HepG2 (cell line): ENCODE measurements at regions not wholly inside any gene's neighbourhood (a gene's known extent, or its start where the extent isn't known, plus 50 kb on each side); places are given as distances from the start of the nearest gene placed in this dataset.

Experiments used
- PHF21A ChIP-seq: sonication (generic); formaldehyde crosslinking; IDR thresholded peaks from 2 replicates; pipeline ENCODE4 v1.5.0; 2020; ENCODE audit warnings: mild to moderate bottlenecking, missing genetic modification reagents
- POLR2A ChIP-seq, 2 experiments: IDR thresholded peaks; 2 replicates each; pipeline ENCODE4 v1.6.1; 2011; ENCODE audit warnings: low read depth in 2 of 2, low read length in 2 of 2, mild to moderate bottlenecking in 1 of 2, moderate library complexity in 1 of 2; ENCODE audit not compliant: insufficient read depth in 1 of 2
- SALL2 ChIP-seq: sonication (generic); formaldehyde crosslinking; IDR thresholded peaks from 2 replicates; pipeline ENCODE4 v1.8.1; 2023; ENCODE audit warnings: mild to moderate bottlenecking, missing genetic modification reagents, inconsistent platforms
- SIX4 ChIP-seq: sonication (generic); formaldehyde crosslinking; IDR thresholded peaks from 2 replicates; pipeline ENCODE4 v1.4.0; 2020; ENCODE audit warnings: missing genetic modification reagents
- SRF ChIP-seq: IDR thresholded peaks from 2 replicates; pipeline ENCODE4 v1.6.1; 2011; ENCODE audit warnings: mild to moderate bottlenecking, low read depth, low read length, moderate library complexity
- ZNF232 ChIP-seq: sonication (generic); formaldehyde crosslinking; IDR thresholded peaks from 2 replicates; pipeline ENCODE4 v1.4.0; 2020; ENCODE audit warnings: missing genetic modification reagents, borderline replicate concordance
- ZNF317 ChIP-seq: sonication (generic); formaldehyde crosslinking; IDR thresholded peaks from 2 replicates; pipeline ENCODE4 v1.5.0; 2020; ENCODE audit warnings: mild to moderate bottlenecking, missing genetic modification reagents
- ZNF446 ChIP-seq: sonication (generic); formaldehyde crosslinking; IDR thresholded peaks from 2 replicates; pipeline ENCODE4 v1.5.0; 2020; ENCODE audit warnings: mild to moderate bottlenecking, missing genetic modification reagents
- TF ChIP-seq, protein P1 (sequence below): sonication (generic); formaldehyde crosslinking; IDR thresholded peaks from one replicate; pipeline ENCODE4 v1.5.1; 2020; ENCODE audit warnings: mild to moderate bottlenecking, missing genetic modification reagents; ENCODE audit errors: not compliant biosample characterization
- TF ChIP-seq, protein P2 (sequence below), 2 experiments: sonication (generic) in 1 of 2; formaldehyde crosslinking in 1 of 2; IDR thresholded peaks; 2 replicates each; pipeline versions ENCODE4 v1.5.1 to v1.6.1; 2011 to 2020; ENCODE audit warnings: borderline replicate concordance in 1 of 2, low read depth in 1 of 2, low read length in 1 of 2, mild to moderate bottlenecking in 1 of 2, missing genetic modification reagents in 1 of 2, moderate library complexity in 1 of 2
- TF ChIP-seq, protein P3 (sequence below): sonication (generic); formaldehyde crosslinking; IDR thresholded peaks from 2 replicates; pipeline ENCODE4 v1.5.0; 2020; ENCODE audit warnings: mild to moderate bottlenecking, missing genetic modification reagents, moderate library complexity

DNA sequence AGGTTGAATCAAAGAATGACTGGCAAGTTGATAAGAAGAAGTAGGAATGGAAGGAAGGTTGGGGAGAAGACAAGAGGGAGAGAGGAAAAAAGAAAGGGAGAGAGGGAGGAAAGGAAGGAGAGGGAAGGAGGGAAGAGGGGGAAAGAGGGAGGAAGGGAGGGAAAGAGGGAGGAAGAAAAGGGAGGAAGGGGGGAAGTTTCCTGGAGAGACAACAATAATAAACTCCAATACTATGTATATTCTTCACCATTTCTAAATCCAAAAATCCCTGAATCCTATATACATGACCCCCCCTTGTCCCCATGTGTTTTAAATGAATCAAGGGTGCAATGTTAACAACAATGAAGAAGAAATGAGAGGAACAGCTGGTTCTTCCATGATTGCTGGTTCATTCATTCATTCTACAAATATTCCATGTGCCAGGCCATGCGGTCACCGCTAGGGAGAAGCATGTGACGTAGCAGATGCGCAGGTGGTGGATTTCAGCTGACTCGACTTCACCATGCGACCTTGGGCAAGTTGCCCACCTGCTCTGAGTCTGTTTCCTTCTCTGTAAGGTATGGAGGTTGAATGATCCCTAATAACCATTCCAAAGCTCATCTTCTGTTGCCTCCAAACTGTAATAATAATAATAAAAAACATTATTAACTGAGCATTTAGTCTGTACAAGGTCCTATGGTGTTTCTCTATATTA is 77.6 kb downstream of the EN1 start:
- TF ChIP-seq, protein P1, sequence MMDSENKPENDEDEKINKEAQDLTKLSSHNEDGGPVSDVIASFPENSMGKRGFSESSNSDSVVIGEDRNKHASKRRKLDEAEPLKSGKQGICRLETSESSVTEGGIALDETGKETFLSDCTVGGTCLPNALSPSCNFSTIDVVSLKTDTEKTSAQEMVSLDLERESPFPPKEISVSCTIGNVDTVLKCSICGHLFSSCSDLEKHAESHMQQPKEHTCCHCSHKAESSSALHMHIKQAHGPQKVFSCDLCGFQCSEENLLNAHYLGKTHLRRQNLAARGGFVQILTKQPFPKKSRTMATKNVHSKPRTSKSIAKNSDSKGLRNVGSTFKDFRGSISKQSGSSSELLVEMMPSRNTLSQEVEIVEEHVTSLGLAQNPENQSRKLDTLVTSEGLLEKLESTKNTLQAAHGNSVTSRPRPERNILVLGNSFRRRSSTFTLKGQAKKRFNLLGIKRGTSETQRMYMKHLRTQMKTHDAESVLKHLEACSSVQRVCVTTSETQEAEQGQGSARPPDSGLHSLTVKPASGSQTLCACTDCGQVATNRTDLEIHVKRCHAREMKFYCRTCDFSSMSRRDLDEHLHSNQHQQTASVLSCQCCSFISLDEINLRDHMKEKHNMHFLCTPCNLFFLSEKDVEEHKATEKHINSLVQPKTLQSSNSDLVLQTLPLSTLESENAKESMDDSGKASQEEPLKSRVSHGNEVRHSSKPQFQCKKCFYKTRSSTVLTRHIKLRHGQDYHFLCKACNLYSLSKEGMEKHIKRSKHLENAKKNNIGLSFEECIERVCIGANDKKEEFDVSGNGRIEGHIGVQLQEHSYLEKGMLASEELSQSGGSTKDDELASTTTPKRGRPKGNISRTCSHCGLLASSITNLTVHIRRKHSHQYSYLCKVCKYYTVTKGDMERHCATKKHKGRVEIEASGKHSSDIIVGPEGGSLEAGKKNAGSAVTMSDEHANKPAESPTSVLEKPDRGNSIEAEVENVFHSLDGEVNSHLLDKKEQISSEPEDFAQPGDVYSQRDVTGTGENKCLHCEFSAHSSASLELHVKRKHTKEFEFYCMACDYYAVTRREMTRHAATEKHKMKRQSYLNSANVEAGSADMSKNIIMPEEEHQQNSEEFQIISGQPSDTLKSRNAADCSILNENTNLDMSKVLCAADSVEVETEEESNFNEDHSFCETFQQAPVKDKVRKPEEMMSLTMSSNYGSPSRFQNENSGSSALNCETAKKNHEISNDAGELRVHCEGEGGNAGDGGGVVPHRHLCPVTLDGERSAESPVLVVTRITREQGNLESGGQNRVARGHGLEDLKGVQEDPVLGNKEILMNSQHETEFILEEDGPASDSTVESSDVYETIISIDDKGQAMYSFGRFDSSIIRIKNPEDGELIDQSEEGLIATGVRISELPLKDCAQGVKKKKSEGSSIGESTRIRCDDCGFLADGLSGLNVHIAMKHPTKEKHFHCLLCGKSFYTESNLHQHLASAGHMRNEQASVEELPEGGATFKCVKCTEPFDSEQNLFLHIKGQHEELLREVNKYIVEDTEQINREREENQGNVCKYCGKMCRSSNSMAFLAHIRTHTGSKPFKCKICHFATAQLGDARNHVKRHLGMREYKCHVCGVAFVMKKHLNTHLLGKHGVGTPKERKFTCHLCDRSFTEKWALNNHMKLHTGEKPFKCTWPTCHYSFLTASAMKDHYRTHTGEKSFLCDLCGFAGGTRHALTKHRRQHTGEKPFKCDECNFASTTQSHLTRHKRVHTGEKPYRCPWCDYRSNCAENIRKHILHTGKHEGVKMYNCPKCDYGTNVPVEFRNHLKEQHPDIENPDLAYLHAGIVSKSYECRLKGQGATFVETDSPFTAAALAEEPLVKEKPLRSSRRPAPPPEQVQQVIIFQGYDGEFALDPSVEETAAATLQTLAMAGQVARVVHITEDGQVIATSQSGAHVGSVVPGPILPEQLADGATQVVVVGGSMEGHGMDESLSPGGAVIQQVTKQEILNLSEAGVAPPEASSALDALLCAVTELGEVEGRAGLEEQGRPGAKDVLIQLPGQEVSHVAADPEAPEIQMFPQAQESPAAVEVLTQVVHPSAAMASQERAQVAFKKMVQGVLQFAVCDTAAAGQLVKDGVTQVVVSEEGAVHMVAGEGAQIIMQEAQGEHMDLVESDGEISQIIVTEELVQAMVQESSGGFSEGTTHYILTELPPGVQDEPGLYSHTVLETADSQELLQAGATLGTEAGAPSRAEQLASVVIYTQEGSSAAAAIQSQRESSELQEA (CRISPR knock-in tag): no peak
- TF ChIP-seq ZNF446 (CRISPR knock-in tag): no peak
- TF ChIP-seq, protein P2, sequence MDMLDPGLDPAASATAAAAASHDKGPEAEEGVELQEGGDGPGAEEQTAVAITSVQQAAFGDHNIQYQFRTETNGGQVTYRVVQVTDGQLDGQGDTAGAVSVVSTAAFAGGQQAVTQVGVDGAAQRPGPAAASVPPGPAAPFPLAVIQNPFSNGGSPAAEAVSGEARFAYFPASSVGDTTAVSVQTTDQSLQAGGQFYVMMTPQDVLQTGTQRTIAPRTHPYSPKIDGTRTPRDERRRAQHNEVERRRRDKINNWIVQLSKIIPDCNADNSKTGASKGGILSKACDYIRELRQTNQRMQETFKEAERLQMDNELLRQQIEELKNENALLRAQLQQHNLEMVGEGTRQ (IDR thresholded peaks at IDR 0.05; ENCODE audit: low read depth, low read length): no peak
- TF ChIP-seq, protein P2 (CRISPR knock-in tag; IDR thresholded peaks at IDR 0.05; ENCODE audit: borderline replicate concordance): no peak
- TF ChIP-seq, protein P3, sequence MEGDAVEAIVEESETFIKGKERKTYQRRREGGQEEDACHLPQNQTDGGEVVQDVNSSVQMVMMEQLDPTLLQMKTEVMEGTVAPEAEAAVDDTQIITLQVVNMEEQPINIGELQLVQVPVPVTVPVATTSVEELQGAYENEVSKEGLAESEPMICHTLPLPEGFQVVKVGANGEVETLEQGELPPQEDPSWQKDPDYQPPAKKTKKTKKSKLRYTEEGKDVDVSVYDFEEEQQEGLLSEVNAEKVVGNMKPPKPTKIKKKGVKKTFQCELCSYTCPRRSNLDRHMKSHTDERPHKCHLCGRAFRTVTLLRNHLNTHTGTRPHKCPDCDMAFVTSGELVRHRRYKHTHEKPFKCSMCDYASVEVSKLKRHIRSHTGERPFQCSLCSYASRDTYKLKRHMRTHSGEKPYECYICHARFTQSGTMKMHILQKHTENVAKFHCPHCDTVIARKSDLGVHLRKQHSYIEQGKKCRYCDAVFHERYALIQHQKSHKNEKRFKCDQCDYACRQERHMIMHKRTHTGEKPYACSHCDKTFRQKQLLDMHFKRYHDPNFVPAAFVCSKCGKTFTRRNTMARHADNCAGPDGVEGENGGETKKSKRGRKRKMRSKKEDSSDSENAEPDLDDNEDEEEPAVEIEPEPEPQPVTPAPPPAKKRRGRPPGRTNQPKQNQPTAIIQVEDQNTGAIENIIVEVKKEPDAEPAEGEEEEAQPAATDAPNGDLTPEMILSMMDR (CRISPR knock-in tag): no peak
- no peak for TF ChIP-seq ZNF232 (CRISPR knock-in tag)
- TF ChIP-seq SIX4 (CRISPR knock-in tag): no peak
- TF ChIP-seq SALL2 (CRISPR knock-in tag): no peak
- TF ChIP-seq POLR2A (IDR thresholded peaks at IDR 0.05; ENCODE audit: insufficient read depth in 1 of 2, low read depth in 2 of 2, low read length in 2 of 2): no peak
- TF ChIP-seq PHF21A (CRISPR knock-in tag): no peak
- TF ChIP-seq ZNF317: no peak
- no peak for TF ChIP-seq SRF
